ENCODE measurements at regions not wholly inside any gene's neighbourhood (a gene's known extent, or its start where the extent isn't known, plus 50 kb on each side); places are given as distances from the start of the nearest gene placed in this dataset.
"Not testable (repeated sequence)": the region's sequence is repeated elsewhere in the genome, so short reads cannot be mapped to it uniquely, and the experiment has no call there.

DNA sequence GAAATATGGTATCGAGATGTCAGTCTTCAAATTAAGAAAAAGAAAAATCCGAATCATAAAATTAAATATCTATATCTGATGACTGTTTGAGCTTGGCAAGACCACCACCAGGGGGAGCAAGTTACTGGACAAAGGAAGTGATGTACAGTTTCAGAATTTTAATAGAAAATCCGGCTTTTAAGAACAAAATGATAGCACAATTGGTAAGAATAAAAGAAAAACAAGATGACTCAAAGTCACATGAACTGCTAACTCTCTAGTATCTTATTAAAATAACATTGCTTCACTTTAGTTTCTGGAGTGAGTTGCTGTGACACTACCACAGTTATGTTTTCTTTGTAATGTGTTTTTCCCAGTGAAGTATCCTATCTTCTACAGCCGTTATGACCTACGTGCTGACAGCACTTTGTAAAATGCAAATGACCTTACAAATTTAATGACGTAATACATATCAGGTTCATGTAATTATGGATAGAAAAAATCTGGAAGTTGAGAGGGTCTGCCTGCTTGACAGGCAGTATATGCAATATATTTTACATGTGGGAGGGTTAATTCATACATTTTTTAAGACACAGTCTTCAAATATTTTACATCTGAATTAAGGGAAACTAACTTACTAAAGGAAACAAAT is 405.3 kb upstream of the HS3ST5 start:
- DNase-seq = no peak

DNA sequence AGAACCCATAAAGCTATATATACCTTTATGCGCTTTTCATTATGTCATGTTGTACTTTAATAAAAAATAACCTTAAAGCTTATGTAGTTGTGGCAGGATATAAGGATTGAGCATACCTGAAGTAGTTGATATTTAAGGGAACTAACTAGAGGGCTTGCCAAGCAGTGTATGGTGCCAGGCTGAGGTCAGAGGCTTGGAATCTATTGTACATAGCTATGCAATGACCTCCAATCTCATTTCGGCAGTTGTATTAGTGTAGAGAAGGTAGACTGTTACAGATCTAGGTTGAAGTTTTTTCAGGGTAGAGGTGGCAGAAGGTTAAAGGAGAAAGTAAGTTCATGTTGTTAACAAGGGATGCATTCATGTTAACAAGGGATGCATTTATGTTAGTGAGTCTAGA is 397.7 kb upstream of the HS3ST5 start:
- DNase-seq = no peak

- DNase-seq = no peak
These were observed 396.8 kb upstream of the HS3ST5 start for GRCh38 chr6:114739656-114740055.

DNA sequence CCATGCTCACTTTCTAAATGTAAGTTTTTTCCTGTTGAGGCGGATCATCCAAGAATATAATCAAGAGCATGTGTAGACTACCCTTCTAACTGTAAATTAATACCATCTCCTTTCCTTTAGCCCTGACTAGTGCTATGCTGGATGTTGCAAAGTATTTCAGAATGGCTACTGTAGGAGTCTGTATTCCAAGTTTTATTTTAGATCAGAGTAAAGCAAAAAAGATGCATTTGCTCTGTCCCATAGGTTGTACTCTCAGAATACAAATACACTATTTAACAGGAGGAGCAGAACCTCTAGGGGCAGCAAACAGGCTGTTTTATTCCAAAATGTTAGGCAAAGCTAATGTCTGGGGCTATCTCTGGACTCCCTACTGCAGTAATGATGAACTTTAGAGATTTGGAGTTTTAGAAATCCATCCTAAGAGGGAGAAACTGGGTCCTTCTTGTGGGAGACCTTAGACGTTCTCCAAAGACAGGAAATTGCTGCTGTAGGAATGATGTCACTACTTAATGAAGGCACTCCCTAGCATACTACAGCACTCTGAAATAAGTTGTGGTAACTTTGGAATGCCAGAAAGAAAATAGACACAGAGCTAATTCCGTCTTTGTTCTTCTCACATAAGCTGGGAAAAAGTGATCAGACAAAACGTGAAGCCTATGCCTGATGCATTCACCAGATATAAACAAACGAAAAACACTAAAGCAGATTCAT is 392.4 kb upstream of the HS3ST5 start:
- no peak for DNase-seq

DNA sequence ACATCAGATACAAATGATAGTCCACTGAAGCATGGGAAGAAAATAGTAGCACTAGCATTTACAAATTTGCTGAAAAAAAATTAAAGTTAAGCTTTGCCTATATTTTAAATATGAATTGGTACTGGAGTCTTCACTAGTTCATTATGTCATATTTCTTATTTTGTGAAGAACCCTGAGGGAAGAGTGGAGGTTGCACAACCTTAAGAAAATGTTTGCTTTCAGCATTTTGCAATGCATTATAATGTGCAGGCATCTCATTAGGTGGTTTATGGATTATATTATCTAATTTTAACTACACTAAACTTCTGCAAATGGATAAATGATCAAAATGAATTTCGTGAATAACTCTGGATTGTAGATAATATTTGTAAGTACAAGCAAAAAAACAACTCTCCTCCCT is 390.8 kb upstream of the HS3ST5 start:
- DNase-seq = no peak

GRCh38 chr6:114718716-114719270 is 376.0 kb upstream of the HS3ST5 start:
- no peak for DNase-seq

- DNase-seq = no peak
These were observed 375.4 kb upstream of the HS3ST5 start for GRCh38 chr6:114718186-114718585.

DNA sequence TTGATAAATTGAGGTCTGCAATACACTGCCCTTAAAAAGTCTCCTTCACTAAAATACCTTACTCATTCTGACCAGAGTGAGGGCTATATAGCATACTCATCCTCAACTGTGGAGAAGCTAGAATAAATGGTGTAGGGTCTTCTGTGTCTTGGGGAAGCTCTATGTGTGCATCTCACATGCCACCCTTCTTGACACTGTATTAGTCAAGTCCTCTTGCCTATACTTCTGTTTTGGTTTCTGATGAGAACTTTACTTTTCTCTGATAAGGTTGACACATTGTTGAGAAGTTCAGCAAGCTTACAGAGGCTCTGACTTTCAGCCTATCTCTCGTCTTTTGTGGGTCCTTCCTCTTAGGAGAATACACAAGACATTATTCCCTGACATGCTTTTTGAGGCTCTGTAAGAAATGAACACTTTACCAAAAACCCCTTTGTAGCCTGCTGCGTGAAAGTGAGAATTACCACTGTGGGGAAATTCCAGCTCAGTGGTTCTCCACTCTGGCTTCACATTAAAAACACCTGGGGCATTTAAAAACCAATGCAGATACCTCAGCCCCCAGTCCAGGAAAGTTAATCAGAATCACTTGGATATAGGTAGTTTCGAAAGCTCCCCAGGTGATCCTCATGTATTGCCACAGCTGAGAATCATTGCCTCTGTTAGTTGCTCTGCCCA is 372.1 kb upstream of the HS3ST5 start:
- no peak for DNase-seq

GRCh38 chr6:114713690-114714089 is 370.9 kb upstream of the HS3ST5 start:
- no peak for DNase-seq

GRCh38 chr6:114712129-114712662 is 369.4 kb upstream of the HS3ST5 start:
- no peak for DNase-seq

DNA sequence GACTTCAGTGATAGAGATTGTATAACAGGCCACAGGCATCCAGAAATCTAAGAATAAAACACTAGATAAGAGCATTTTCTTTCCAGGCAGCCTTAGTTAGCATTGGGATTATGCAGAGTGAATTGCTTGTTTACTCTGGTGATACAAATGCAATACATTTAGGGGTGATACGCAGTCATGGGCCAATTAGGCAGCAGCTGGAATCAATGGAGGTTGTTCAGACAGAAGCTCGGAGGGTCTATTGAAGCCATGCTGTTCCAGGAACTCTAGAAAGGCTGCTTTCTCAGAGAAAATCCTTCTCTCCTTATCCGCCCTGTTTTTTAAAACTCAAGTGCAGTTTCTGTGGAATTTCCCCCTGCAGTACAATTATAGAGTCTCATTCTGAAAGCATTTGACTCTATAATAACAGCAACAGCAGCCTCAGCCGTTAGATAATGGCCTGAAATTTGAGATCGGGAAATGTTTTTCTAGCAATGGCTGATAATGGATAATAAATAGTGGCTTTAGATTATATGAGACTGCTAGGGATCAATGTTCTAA is 364.3 kb upstream of the HS3ST5 start:
- no peak for DNase-seq

GRCh38 chr6:114690625-114691024 is 347.8 kb upstream of the HS3ST5 start:
- no peak for DNase-seq

DNA sequence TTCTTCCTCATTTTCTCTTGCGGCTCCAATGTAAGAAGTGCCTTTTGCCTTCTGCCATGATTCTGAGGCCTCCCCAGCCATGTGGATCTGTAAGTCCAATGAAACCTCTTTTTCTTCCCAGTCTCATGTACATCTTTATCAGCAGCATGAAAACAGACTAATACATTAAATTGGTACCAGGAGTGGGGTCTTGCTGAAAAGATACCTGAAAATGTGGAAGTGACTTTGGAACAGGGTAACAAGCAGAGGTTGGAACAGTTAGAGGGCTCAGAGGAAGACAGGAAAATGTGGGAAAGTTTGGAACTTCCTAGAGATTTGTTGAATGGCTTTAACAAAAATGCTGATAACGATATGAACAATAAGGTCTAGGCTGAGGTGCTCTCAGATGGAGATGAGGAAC is 316.7 kb upstream of the HS3ST5 start:
- no peak for DNase-seq

- no peak for DNase-seq
These were observed 308.8 kb upstream of the HS3ST5 start for GRCh38 chr6:114651611-114652010.

- DNase-seq = no peak
These were observed 308.1 kb upstream of the HS3ST5 start for GRCh38 chr6:114650891-114651290.

DNA sequence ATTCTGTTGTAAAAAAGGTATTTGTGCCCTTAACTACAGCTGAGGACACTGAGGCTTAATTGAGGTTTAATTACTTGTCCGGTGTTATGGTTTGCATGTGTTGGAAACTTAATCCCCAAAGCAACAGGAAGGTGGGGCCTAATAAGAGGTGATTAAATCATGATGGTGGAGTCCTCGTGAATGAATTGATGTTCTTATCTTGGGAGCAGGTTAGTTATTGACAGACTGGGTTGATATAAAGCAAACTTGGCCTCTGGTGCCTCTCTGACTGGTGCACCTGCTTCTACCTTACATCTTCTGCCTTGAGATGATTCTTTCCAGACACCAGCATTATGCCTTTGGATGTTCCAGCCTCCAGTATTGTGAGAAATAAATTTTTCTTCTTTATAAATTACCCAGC is 306.5 kb upstream of the HS3ST5 start:
- no peak for DNase-seq

DNA sequence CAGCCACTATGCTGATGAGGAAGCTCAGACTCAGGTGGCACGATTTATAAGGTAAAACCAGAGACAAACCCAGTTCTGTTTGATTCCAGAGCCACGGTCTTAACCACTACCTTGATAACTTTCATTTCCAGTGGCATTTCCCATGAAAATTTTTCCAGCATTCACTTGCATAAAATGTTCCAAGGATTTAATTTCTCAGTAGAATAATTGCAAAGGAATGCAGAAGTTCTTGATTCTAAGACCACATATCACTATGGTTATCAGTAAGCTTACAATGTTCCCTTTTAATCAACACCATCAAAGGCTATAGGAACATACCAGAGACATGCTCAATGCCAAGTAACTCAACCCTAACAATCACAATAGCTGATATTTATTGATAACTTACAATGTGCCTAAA is 306.0 kb upstream of the HS3ST5 start:
- no peak for DNase-seq

DNA sequence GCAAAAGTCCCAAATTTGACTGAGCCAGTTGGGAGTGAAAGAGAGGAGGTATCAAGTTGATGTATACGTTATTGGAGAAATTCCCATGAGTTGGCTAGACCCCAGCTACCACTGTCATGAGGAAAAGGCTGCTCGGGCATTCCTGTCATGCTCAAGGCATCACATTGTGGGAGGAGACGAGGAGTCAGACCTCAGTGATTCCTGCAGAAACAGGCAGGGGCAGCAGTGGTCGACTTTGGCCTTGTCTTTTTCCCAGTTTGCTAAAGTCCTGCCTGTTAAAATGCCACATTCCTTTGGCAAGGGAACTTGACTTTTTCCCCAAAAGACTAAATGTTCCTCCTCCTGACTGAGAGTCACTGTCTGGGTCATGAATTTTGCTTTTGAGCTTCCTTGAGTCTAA is 295.5 kb upstream of the HS3ST5 start:
- no peak for DNase-seq

DNA sequence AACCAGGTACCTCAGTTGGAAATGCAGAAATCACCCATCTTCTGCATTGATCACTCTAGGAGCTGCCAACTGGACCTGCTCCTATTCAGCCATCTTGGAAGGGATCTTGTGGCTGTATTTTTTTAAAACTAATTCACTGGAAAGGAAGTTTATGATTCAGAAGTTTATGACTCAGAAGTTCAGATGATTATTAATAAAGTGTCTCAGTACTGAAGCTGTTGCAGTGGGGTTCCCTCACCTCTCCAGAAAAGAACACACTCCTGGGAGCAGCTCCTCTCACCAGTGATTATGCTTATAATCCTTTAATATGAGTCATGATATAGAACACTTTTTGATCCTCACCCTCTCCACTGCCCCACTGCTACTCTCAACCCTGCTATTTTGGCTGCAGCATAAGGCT is 291.2 kb upstream of the HS3ST5 start:
- no peak for DNase-seq

- not testable (repeated sequence) for DNase-seq
These were observed 283.4 kb upstream of the HS3ST5 start for GRCh38 chr6:114626226-114626625.

- no peak for DNase-seq
These were observed 276.9 kb upstream of the HS3ST5 start for GRCh38 chr6:114619621-114620200.

GRCh38 chr6:114611696-114612095 is 268.9 kb upstream of the HS3ST5 start:
- DNase-seq = no peak

DNA sequence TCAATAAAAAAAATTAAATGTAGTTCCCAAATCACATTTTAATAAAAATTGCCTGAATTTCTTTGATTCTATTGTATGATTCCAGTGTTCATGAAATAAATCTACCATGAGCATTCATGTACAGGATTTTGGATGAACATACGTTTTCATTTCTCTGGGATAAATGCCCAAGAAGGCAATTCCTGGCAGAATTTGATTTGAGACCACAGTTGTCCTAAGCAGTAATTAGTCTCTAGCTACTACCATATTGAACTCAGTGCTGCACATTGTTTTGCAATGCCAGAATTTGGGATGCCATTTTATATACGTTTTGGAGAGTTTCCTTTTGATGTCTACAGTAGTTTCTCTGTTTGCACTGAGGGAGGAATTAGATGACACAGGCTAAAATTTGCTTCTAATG is 265.3 kb upstream of the HS3ST5 start:
- DNase-seq = no peak
